Kidney (tissue), 13 donors: ENCODE measurements at regions not wholly inside any gene's neighbourhood (a gene's known extent, or its start where the extent isn't known, plus 50 kb on each side); places are given as distances from the start of the nearest gene placed in this dataset.

Source experiments
- DNase-seq, 5 donors: peaks; one replicate each; pipeline ENCODE4 v3.0.0-alpha.2; 2013 to 2020
- FAIRE-seq: peaks from 2 replicates; lab custom pipeline; 2012; peaks lifted over from hg19 to GRCh38; lab: Jason Lieb, UNC
- H3K27ac ChIP-seq, 2 donors: one replicate each; pipeline ENCODE4 v1.7.0; 2013; ENCODE audit warnings: low read depth in 2 of 2, low read length in 2 of 2, inconsistent platforms in 1 of 2
- H3K27me3 ChIP-seq: one replicate; pipeline ENCODE4 v1.7.1; 2013; ENCODE audit warnings: low read length, inconsistent platforms; ENCODE audit not compliant: control insufficient read depth, insufficient read depth
- H3K36me3 ChIP-seq, 3 donors: one replicate each; pipeline versions ENCODE4 v1.7.0 to v1.7.1; 2013; ENCODE audit warnings: low read length in 3 of 3, control low read depth in 1 of 3, inconsistent platforms in 1 of 3; ENCODE audit not compliant: insufficient read depth in 3 of 3, control insufficient read depth in 2 of 3
- H3K4me1 ChIP-seq, 3 donors: one replicate each; pipeline versions ENCODE4 v1.7.0 to v1.7.1; 2013; ENCODE audit warnings: low read length in 3 of 3, inconsistent platforms in 1 of 3, low read depth in 1 of 3; ENCODE audit not compliant: control insufficient read depth in 2 of 3, insufficient read depth in 2 of 3
- H3K4me3 ChIP-seq, 3 donors: one replicate each; pipeline versions ENCODE4 v1.7.0 to v1.8.1; 2013; ENCODE audit warnings: low read length in 3 of 3, control low read depth in 1 of 3, inconsistent platforms in 1 of 3
- H3K9ac ChIP-seq, 3 donors: one replicate each; pipeline versions ENCODE4 v1.7.0 to v1.7.1; 2013; ENCODE audit warnings: low read length in 3 of 3, control low read depth in 1 of 3, inconsistent platforms in 1 of 3
- H3K9me3 ChIP-seq, 3 donors: one replicate each; pipeline versions ENCODE4 v1.7.0 to v1.7.1; 2013; ENCODE audit warnings: low read length in 3 of 3, control low read depth in 1 of 3, inconsistent platforms in 1 of 3; ENCODE audit not compliant: control insufficient read depth in 2 of 3, insufficient read depth in 1 of 3
- CTCF ChIP-seq: IDR thresholded peaks from 3 replicates; pipeline ENCODE4 v1.5.1; 2012; ENCODE audit warnings: mild to moderate bottlenecking, moderate library complexity, borderline replicate concordance; ENCODE audit not compliant: insufficient read depth; ENCODE audit errors: extremely low read depth
- intact Hi-C: fragments of 100-400 bp; cut with DNase I; formaldehyde crosslinking; loops from one replicate; pipeline ENCODE4 v1.11.1; 2022
- donor health status: control.
- donor health status: control.
- donor health status: control.
- donor health status: control.
- donor health status: control.
- donor health status: DM: yes; HTN: yes; CAD: no.
- donor health status: Normal renal cell carcinoma (clear cell type).

GRCh38 chr3:18840535-18841137 lies 307.7 kb upstream of the KCNH8 start:
- Histone ChIP-seq H3K27ac (no peak overlapping the region), H3K27me3 (no peaks in the 10 kb centered on the region), H3K4me3 (no peak overlapping the region), H3K36me3 (no peaks in the 10 kb centered on the region), H3K9ac (no peak overlapping the region), H3K4me1 (no peaks in the 10 kb centered on the region), H3K9me3 (no peaks in the 10 kb centered on the region)
- no peak for TF ChIP-seq CTCF
- DNase-seq (no peak), FAIRE-seq (no peak)
- intact Hi-C loops = no loop called here

DNA sequence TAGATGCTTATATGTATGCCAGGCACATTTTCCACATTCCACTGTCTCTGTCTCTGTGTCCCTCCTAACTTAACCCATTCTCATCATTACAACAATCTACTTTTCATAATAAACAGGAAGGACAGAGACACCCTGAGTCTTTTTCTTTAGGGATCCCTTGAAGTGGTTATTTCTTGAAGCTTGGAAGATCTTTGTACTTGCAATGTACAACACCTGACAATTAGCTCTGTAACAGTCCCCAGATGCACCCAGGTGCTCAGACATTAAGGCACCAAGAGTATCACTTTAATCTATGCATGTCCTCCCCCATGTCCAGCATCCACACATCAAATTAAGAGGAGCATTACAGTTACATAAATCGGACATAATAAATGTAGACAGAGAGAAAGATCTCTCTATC lies 309.6 kb upstream of the KCNH8 start:
- Histone ChIP-seq H3K4me1 (no peaks in the 10 kb centered on the region), H3K9ac (no peak overlapping the region), H3K36me3 (no peaks in the 10 kb centered on the region), H3K4me3 (no peak overlapping the region), H3K9me3 (no peaks in the 10 kb centered on the region), H3K27me3 (no peaks in the 10 kb centered on the region), H3K27ac (no peak overlapping the region)
- intact Hi-C loops = no loop called here
- DNase-seq (no peak), FAIRE-seq (no peak)
- TF ChIP-seq CTCF = no peak

DNA sequence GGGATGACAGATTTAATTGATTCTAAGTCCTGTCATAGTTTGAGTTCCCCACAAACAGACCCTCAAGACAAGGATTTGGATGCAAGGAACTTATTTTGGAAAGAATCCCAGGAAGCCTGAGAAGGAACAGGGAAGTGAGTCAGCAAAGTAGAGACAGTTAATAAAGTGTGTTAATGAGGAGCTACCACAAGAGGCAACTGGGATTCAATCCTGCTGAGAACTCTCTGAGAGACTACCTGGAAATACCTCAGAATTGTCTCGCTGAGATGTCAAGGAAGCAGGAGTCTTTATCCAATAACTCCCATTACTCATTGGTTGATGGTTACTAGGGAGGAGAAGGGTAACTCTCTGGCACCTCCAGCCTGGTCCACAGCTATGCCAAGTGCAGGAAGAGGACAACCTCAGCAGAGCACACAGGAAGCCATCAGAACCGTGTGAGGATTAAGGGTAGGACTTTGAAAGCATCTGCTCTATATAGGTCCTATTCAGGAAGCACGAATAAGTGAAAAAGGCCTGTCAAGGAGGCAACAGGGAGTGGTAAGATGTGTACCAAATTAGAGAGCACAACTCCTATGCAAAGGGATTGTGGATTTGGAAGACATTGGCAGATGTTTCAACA lies 311.1 kb upstream of the KCNH8 start:
- no peaks in the 10 kb centered on the region for H3K4me1 ChIP-seq
- DNase-seq = no peak
- H3K27me3 ChIP-seq = no peaks in the 10 kb centered on the region
- TF ChIP-seq CTCF = no peak
- intact Hi-C loops = no loop called here
- no peak overlapping the region for H3K9ac ChIP-seq
- H3K9me3 ChIP-seq = no peaks in the 10 kb centered on the region
- no peak for FAIRE-seq
- H3K36me3 ChIP-seq = no peaks in the 10 kb centered on the region
- H3K4me3 ChIP-seq = no peak overlapping the region
- no peak overlapping the region for H3K27ac ChIP-seq
